Endometrium (tissue), 2 donors: ENCODE measurements at regions not wholly inside any gene's neighbourhood (a gene's known extent, or its start where the extent isn't known, plus 50 kb on each side); places are given as distances from the start of the nearest gene placed in this dataset.
"Not testable (repeated sequence)": the region's sequence is repeated elsewhere in the genome, so short reads cannot be mapped to it uniquely, and the experiment has no call there.

Experiments
- FAIRE-seq: peaks from 2 replicates; lab custom pipeline; 2012; peaks lifted over from hg19 to GRCh38; lab: Jason Lieb, UNC
- donor health status: control.
- donor health status: control.

DNA sequence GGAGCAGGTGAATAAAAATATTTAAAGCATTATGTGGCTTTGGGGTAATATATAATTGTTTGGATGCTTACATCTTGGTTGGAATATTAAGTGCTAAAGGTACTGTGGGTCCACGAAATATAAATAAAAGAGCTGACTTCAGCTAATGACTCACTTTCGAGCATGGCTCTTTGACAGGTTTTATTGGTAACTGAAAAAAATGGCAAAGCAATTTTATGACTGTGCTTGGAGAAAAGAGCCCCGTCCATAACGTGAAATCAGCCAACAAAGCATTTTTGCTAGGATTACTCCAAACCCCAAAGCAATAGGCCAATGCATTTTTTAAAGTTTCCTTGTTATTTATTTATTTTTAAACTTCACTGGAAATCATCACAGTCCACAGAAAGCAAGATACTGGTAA lies 397.2 kb upstream of the CDH19 start:
- no peak for FAIRE-seq

DNA sequence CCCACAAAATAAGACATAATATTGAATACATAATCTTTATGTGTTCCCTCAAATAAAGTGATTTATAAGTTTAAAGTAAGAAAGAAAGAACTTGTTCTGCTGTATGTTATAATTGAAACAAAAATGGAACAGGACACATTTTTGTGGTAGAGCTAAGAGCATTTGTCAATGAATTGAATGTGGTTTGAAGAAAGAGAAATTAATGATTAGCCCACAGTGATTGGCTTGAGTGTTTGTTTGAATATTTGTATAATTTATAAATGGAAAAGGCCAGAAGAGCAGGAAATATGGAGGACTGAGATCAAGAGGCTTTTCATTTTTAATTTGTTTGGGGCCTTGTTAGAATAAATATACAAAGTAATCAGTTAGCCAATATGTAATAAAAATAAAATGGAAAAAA lies 395.1 kb upstream of the CDH19 start:
- FAIRE-seq: no peak

DNA sequence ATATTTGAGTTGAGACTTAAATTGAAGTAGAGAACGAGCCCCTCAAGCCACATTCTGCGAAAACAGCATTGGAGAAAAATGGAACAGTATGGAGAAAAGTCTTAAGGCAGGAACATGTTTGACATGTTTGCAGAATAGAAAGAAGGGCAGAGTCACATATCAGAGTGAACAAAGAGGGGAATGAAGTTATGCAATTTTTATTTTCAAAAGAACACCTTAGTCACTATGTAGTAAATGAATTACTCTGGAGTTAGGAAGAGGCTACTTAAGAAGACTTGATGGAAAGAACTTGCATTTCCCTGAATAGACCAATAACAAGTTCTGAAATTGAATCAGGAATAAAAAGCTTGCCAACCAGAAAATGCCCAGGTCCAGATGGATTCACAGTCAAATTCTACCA lies 391.4 kb upstream of the CDH19 start:
- FAIRE-seq: no peak

DNA sequence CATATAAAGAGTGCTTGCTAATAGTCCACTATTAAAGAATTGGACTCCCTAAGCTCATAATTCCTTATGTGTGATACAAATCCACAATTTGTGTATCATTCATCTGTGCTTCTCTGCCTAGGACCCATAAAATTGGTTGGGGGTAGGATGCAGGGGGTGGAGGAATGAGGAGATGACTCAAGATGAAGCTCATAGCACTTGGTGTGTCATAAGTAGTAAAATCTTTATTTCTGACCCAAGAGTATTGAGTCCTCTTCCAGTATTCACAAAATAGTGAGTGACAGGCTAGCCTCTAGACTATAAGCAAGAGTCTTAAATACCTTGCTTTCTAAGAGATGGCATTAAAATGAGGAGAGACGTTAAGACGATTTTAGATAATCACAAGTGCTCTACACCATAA lies 390.9 kb upstream of the CDH19 start:
- no peak for FAIRE-seq

DNA sequence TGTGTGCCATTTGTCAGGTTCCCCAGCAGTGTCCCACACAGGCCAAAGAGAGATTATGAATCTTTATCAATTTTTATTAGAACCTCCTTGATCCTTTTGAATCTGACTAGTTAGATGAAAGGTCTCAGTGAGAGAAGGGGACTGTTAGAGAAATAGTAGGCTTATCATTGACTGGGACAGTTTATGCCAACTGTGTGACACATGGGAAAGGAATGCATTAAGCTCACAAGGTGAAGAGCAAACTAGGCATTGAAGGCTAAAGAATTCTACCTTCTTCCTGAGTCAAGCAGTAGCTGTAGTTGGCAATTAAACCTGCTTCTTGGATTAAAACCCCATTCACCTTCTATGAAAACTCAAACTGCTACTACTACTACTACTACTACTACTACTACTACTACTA lies 389.6 kb upstream of the CDH19 start:
- no peak for FAIRE-seq

DNA sequence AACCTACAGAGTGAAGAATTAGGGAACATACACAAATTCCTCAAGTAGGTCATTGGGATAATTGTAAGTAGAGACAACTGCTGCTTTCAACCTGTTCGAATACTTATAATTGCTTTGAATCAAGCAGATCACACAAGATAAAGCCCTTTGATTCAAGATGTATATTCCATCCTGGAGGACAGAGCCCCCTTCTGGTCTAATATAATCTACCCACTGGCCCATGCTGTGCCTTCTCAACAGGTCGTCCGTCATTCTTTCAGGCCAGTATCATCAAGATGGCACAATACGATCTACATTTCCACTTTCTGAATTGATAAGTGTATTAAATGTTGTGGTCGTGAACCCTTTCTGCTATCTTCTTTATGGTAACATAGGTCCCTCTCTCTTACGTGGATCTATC lies 387.0 kb upstream of the CDH19 start:
- FAIRE-seq: no peak

DNA sequence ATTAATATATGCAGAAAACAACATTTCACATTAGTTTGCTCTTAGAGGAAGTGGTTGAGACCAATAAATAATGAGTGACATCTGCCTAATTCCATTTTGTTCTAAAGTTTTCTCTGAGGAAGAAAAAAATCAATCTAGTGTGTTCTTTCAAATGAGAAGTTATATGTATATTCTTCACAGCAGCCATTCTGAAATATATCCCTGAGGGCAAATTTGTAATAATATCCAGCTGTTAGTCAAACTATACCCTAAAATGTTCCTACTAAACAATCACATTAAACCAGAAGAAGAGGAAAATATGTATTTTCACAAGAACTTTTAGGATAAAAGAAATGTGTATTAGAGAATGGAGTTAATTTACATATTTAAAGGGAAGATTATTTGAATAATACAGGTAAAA lies 375.1 kb upstream of the CDH19 start:
- no peak for FAIRE-seq

DNA sequence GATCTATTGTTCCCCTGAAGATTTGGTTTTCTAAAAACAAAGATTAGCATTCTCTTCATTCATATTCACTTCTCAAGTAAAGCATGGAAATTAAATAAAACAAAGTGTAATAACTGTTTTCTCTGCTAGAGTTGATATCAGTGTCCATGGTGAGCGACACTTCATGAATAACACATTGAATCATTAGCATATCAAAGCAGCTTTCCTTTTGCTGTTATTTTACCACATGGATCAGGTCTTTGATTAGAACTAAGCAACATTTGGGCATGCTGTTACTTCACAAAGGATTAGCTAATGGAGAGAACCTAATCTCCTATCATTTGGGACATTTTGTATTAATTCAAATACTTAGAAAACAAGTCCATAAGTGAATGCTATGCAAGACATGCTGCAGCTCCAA lies 368.8 kb upstream of the CDH19 start:
- FAIRE-seq: no peak

DNA sequence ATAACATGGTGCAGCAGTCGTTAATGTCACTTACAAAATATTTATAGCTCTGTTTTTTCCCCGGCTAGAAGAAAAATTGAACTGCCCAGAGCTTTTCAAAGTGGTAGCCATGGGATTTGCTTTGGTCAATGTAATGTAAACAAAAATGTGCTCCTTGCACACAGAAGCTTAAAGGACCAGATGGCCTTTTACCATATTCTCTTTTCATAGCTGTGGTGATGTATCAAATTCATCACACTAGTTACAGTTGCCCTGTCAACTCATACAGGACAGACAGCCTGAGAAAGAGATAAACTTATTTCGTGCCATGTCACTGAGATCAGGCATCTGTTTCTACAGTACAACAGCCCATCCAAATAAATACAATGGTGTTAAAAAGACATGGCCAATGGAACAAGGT lies 368.1 kb upstream of the CDH19 start:
- no peak for FAIRE-seq

DNA sequence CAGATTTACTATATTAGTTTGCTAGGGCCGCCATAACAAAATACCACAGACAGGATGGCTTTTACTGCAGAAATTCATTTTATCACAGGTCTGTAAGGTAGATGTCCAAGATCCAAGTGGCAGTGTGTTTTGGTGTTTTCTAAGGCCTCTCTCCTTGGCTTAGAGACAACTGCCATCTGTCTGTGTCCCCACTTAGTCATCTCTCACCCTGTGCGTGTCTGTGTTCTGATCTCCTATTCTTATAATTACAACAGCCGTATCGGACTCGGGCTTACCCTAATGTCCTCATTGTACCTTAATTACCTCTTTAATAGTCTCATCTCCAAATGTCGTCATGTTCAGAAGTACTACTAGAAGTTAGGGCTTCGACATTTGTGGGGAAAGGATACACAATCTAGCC lies 362.3 kb upstream of the CDH19 start:
- no peak for FAIRE-seq

DNA sequence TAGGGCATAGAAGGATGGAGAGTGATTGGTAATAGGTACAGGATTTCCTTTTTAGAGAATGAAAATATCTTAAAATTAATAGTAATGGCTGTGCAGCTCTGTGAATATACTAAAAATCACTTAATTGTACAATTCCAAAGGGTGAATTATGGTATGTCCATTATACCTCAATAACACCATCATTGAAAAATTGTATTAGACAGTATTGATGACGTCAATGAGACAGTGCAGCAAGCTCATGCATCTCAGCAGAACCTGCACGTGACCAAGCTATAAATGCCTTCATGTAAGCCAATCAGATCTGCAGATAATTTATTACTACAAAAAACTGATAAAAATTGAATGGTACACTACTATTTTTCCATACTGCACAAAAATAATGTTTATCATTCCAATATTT lies 354.4 kb upstream of the CDH19 start:
- FAIRE-seq: no peak

DNA sequence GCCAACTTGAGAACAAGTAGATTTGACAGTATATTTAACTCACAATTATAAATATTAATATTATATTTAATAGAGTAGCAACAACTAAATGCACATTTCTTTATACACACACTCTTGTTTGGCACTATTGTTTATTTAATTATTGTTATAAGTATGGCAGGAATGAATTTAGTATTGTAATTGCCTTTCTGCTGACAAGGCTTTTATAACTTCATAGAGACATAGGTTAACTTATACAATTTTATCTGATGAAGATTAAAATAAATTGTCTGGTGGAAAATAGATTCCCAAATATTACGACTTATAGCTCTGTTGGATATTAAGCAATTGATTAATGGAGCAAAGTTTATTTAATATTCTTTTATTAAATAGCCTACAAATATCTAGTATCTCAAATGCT lies 347.9 kb upstream of the CDH19 start:
- no peak for FAIRE-seq

DNA sequence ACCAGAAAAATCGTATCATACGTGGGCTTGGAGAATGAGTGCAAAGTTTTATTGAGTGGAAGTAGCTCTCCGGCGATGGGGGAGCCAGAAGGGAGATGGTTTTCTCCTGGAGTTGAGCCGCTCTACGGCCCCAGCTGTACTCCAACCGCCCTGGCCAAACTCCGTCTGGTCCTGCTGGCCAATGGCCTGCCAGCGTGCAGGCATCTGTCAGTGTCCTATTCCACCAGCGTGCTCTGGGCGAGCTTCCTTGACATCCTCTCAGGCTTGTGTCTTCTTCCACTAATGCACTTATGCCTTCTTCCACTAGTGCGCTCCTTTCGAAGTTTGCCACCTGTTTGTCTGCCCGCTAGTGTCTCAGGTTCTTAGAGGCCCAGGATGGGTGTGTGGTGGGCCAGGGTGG lies 345.5 kb upstream of the CDH19 start:
- no peak for FAIRE-seq

DNA sequence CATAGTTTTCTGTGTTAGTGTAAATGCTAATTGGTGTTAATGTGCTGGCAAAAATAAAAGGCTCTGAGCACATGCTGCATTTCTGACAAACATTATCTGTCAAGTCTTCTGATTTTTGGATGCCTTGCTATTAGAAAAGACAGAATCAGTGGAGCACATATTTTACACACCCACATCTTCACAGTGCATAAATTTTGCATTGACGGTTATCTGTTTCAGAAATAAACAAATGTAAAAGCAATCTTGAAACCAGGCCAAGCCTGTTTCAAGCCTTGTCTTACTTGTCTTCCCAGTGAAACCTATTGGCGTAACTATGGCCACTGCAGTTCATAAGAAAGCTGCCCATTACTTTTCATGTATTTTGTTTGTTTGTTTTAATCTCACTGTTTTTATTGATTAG lies 333.7 kb upstream of the CDH19 start:
- FAIRE-seq: no peak

DNA sequence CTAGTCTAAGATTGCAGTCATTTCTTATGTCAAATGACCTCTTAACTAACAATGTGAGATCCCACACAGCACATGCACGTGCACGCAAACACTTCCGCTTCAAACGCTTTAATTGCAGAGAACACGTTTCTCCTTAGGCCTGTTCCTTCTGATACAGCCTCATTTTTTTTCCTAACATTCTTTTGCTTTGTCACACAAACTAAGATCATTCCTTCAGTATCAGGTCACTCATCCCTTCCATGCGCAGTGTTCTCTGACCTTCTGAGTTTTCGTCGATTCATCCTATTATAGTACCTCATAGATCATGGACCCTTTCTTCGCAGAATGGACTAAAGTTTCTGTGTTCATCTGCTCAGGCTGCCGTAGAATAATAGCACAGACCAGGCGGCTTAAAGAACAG lies 327.1 kb upstream of the CDH19 start:
- no peak for FAIRE-seq

DNA sequence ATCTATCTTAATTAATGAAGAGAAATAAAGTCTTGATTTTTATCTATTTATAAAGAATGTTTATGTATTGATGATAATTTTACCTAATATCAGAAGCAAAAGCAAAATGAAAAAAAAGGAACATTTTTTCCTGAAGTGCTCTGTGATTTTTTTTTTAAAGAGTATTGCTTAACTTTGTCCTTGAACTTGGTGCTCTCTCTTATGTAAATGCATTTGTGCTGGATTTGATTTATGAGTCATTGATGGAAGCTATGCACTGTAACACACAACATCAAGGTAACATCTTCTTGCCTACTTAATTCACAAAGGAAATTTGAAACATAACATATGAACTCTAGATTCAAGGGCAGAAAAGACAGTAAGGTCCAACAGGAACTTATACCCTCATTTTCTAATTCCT lies 312.9 kb upstream of the CDH19 start:
- FAIRE-seq: no peak

DNA sequence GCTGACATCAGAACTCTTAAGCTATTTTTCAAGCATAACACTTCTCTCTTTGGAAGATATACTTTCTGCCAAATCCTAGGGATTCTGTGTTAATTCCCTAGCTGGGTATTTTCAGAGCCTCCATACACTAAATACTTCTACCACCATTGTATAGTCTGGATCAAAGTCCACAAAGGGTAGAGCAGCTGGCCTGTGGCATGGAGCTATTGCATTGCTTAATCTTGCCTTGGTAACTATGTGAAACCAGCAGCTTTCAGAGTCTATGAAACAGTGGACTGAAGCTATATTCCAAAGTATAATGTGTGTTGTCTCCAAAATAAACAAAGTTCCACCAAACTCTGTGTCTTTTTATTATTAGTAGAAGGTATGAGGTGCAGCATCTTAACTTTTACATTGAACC lies 296.9 kb upstream of the CDH19 start:
- FAIRE-seq: no peak

DNA sequence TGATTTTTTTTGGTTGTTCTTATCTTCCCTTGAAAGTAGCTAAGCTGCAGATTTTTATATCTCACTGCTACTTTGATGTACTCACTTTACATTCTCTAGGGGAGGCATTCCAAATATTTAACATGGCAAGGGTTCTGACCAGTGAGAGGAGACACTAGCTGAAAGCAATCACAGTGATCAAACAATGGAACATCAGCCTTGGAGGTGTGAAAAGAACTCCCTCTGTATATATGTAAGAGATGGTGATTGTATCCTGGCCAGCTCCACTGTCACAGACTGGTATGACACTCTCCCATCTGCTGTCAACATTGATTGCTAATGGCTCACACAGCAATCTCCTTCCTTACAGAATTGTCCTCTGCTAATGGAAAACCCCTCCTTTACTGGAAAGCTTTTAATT lies 291.7 kb upstream of the CDH19 start:
- no peak for FAIRE-seq

DNA sequence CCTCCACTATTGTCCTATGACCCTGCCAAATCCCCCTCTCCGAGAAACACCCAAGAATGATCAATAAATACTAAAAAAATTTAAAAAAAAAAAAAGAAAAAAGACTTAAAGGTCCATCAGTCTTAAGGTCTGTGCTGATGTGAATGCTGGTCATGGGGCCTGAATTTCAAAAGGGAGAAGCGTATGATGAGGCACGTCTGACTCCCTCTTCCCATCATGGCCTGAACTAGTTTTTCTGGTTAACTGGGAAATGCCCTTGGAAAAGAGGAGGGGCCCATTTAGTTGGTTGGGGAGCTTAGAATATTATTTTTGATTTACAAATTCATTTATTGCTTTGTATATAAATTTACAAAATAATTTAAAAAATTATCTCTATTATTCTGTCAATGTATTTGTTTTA lies 291.0 kb upstream of the CDH19 start:
- FAIRE-seq: no peak

DNA sequence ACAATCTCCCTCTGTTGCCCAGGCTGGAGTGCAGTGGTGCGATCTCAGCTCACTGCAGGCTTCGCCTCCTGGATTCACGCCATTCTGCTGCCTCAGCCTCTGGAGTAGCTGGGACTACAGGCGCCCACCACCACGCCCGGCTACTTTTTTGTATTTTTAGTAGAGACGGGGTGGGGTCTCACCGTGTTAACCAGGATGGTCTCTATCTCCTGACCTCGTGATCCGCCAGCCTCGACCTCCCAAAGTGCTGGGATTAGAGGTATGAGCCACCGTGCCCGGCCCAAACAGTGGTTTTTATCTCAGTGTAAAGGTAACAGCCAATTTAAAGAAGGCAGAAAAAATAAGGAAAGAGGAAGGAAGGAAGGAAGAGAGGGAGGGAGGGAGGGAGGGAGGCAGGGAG lies 288.5 kb upstream of the CDH19 start:
- not testable (repeated sequence) for FAIRE-seq

DNA sequence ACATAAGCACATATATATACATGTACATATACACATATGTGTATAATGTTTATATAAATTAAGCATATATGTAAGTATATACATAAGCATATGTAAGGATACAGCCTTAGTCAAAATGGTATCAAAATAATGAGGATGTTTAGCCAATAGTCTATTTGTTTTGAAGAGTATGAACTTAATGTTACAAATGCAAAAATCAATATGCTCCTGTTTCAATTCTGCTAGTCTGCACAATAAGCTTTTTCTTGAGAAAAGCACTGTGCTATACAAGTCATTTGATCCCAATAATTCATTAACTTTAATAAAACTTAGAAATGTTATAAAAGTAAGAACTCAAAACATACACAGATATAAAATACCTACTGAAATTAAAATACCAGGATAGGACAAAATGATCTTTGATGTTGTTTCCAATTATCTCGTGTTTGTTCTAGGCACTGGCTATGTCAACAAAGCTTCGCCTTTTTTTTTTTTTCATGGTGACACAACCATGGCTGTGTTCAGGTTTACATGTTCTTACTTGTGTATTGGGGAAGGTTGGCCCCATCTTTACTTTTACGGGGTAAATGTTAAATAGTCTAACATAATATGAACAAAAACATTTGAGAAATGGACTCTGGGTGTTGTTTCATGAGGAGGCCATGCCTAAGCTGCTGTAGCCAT lies 271.1 kb upstream of the CDH19 start:
- no peak for FAIRE-seq

DNA sequence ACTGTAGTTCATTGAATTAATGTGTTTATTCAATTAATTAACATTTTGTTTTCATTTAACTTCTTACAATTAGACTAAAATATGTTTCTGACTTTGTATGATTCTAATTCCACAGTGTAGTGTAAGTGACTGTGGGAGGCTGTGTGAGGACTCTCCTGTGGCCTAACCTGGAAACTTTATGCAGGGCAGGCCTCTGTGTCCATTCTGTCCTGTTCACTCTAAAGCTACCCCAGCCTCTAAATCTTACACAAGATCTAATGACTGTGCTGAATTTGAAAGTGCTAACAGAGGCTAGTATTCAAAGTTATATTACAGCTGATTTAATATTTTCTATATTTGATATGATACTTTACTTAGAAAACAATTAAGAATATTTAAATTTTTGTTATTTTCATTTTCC lies 270.5 kb upstream of the CDH19 start:
- FAIRE-seq: no peak

DNA sequence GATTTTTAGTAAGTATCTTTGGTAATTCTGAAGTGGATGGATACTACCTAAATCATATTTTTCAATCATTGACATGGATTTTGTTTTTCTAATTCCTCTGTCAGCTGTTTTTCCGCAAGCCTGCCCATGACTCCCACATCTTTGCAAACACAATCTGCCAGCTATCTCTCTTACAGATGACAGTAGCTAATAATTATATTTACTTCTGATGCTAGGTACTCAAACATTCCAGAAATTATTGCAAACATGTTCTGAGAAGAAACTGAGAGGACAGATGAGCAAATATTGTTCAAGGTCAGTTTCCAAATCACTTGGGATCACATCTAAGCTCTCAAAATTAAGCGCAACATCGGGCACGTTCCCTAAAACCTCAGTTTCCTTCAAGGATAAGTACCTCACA lies 270.0 kb upstream of the CDH19 start:
- FAIRE-seq: no peak

DNA sequence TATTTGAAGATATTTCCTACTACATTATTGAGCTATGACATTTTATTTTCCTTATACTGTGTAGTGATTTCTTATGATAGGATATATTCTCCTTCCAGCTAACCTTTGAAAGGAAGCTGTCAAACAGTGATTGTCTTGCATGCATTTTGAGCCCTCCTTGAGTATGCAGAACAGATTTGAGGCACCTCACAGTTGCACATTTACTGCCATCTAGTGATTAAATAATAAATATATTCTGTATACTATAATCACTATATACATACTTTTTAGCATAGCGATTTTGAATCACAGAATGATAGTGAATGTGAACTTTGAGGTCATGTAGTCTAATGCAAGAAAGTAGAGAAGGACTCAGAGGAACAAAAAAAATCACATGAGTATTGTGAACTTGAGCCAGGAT lies 268.4 kb upstream of the CDH19 start:
- FAIRE-seq: no peak

DNA sequence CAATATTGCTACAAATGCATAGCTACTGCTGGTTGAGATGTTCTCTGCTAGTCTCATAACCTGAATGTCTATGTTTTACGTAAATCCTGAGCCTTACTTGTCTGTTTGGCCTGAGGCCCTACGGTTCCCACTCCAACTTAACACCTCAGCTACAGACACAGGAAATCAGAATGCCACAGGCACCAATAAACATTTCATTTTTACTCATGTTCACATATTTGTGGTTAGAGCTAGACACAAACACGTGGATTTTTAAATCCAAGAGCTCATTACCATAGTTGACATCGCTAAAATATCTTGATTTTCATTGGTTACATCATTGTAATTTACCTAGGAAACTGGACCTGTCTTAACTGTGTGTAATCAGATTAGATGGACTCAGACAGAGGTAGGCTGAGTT lies 263.8 kb upstream of the CDH19 start:
- no peak for FAIRE-seq
